ENCODE measurements at regions not wholly inside any gene's neighbourhood (a gene's known extent, or its start where the extent isn't known, plus 50 kb on each side); places are given as distances from the start of the nearest gene placed in this dataset.

DNA sequence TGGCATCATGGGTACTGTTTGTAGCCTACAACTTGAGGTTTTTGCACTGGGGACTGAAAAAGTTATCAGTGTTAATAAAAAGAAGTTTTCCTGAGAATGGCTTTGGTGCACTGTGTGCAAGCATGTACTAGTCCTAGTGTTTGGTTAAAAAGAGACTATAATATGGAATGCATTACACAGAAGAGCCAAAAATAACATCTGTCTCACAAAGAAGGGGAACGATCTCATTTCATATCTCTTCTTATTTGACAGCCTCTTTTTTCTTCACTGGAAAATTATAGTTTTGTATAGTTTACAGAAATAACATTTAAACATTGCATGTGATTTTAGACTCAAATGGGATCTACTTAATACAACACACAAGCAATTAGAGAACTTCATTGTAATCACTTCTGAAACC lies 127.0 kb upstream of the GDNF start:
- TF ChIP-seq, protein P1, sequence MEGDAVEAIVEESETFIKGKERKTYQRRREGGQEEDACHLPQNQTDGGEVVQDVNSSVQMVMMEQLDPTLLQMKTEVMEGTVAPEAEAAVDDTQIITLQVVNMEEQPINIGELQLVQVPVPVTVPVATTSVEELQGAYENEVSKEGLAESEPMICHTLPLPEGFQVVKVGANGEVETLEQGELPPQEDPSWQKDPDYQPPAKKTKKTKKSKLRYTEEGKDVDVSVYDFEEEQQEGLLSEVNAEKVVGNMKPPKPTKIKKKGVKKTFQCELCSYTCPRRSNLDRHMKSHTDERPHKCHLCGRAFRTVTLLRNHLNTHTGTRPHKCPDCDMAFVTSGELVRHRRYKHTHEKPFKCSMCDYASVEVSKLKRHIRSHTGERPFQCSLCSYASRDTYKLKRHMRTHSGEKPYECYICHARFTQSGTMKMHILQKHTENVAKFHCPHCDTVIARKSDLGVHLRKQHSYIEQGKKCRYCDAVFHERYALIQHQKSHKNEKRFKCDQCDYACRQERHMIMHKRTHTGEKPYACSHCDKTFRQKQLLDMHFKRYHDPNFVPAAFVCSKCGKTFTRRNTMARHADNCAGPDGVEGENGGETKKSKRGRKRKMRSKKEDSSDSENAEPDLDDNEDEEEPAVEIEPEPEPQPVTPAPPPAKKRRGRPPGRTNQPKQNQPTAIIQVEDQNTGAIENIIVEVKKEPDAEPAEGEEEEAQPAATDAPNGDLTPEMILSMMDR (IDR thresholded peaks at IDR 0.05; ENCODE audit: low read depth, low read length, poor library complexity, severe bottlenecking): no peak
- no peak for TF ChIP-seq EZH2phosphoT487 (IDR thresholded peaks at IDR 0.05; ENCODE audit: borderline replicate concordance, low read length)

Measured in DOHH2 (cell line).